Heart left ventricle (tissue), 13 donors: ENCODE measurements at regions not wholly inside any gene's neighbourhood (a gene's known extent, or its start where the extent isn't known, plus 50 kb on each side); places are given as distances from the start of the nearest gene placed in this dataset.

ENCODE experiments used
- CTCF ChIP-seq, 12 donors: fragments of 200-600 bp; sonication (generic) in 4 of 12; IDR thresholded peaks; one replicate each; pipeline versions ENCODE4 v1.5.0 to v1.8.0; 2018 to 2022; ENCODE audit warnings: antibody characterized with exemption in 12 of 12, mild to moderate bottlenecking in 5 of 12
- POLR2A ChIP-seq, 2 donors: fragments of 450-650 bp; IDR thresholded peaks; one replicate each; pipeline ENCODE4 v1.6.1; 2017; ENCODE audit warnings: antibody characterized with exemption in 2 of 2, mild to moderate bottlenecking in 2 of 2, moderate library complexity in 2 of 2
- donor health status: ischemic (EF 13 %, LVEDD 7.1; RV severe dilation, severe dysfunction).
- donor health status: DM: no; HTN: yes; CAD: no.
- donor health status: DM: no; HTN: no; CAD: no.
- donor health status: ischemic (EF 25% LVEDD 6.9; RV normal size, moderate dysfunction).
- donor health status: ischemic (EF 25% LVEDD 5.7; RV mildly dilated, moderate dysfunction).
- donor health status: ischemic (EF 35%, LVEDD 5.7; RV mildly dilated, moderate dysfunction).
- donor health status: nonischemic (EF 11% LVEDD 7.7; RV severe dilation, severe dysfunction).
- donor health status: DM: yes; HTN: yes; CAD: no.
- donor health status: PGD.
- donor health status: ischemic (EF 29% LVEDD 5.4; RV normal size, mild dysfunction).
- donor health status: nonischemic (EF 23%, LVEDD 6.1; RV moderate dilation, normal function).

DNA sequence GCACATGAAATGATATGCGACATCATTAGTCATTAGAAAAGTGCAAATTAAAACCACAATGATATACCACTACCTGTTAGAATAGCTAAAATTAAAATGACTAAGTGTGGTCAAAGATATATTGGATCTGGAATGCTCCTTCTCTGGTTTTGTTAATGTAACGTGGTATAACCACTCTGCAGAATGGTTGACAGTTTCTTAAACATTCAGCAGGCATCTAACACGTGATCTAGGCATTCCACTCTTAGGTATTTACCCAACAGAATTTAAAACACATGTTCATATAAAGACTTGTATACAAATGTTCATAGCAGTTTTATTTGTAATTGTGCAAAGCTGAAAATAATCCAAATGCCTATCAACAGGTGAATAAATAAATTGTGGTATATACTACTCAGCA, 165.0 kb upstream of the PLXNA2 start:
- TF ChIP-seq CTCF (IDR thresholded peaks at IDR 0.05), result no peak
- TF ChIP-seq POLR2A (IDR thresholded peaks at IDR 0.05), result no peak
